Kidney epithelial cell (primary cell): ENCODE measurements at regions not wholly inside any gene's neighbourhood (a gene's known extent, or its start where the extent isn't known, plus 50 kb on each side); places are given as distances from the start of the nearest gene placed in this dataset.

Experiments used
- DNase-seq: peaks from one replicate; pipeline ENCODE4 v3.0.0-alpha.2; 2010; ENCODE audit warnings: low read depth
- H3K27me3 ChIP-seq: 2 replicates; pipeline ENCODE4 v1.6.0; 2011; ENCODE audit warnings: low read length; ENCODE audit not compliant: control insufficient read depth, insufficient read depth
- H3K36me3 ChIP-seq: 2 replicates; pipeline ENCODE4 v1.5.1; 2011; ENCODE audit warnings: low read length; ENCODE audit not compliant: control insufficient read depth, insufficient read depth
- H3K4me3 ChIP-seq: 2 replicates; pipeline ENCODE4 v1.5.1; 2011; ENCODE audit warnings: low read depth, mild to moderate bottlenecking, control low read depth, low read length
- TF ChIP-seq, protein P1 (sequence below): IDR thresholded peaks from 2 replicates; pipeline ENCODE4 v1.5.1; 2011; ENCODE audit warnings: mild to moderate bottlenecking, moderate library complexity, low read length, control low read depth, inconsistent platforms; ENCODE audit not compliant: insufficient read depth, poor library complexity, severe bottlenecking

DNA sequence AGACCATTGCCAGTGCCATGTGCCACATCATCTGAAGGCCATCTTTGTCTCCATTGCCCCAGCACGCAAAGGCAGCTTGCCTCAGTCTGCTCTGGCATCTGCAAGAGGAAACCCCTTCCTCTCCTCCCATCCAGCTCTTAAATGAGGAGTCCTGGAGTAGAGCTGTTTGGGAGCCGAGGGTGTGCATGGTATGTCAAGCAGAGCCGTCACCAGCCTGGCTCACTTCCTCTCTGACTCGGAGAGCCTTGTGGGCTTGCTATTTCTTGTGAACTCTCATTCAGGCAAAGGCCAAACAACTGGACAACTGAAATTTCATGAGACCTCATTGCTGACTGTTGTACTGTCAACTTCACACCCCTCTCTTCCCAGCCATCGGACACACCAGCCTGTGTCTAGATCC is 143.9 kb downstream of the SIPA1L2 start:
- no peak overlapping the region for H3K4me3 ChIP-seq
- peaks cover 3% of the 10 kb centered on the region for H3K36me3 ChIP-seq
- no peaks in the 10 kb centered on the region for H3K27me3 ChIP-seq
- TF ChIP-seq, protein P1, sequence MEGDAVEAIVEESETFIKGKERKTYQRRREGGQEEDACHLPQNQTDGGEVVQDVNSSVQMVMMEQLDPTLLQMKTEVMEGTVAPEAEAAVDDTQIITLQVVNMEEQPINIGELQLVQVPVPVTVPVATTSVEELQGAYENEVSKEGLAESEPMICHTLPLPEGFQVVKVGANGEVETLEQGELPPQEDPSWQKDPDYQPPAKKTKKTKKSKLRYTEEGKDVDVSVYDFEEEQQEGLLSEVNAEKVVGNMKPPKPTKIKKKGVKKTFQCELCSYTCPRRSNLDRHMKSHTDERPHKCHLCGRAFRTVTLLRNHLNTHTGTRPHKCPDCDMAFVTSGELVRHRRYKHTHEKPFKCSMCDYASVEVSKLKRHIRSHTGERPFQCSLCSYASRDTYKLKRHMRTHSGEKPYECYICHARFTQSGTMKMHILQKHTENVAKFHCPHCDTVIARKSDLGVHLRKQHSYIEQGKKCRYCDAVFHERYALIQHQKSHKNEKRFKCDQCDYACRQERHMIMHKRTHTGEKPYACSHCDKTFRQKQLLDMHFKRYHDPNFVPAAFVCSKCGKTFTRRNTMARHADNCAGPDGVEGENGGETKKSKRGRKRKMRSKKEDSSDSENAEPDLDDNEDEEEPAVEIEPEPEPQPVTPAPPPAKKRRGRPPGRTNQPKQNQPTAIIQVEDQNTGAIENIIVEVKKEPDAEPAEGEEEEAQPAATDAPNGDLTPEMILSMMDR = no peak
- no peak for DNase-seq

DNA sequence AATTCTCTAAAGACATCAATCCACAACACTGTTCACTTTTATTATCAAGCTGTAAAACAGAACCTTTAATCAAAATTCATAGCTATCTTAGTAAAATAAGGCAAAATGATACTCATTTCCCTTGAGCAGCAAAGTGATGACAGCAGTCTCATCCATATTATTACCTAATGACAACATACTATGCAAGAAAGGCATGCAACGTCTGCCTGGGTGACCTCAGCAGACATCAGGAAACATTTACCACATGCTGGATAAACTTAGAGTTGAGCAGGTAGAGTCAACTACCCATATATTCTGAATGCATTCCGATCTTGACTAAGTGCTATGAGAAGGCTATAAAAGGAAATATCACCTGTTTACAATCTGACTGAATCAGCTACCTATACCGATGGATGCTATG is 145.1 kb downstream of the SIPA1L2 start:
- Histone ChIP-seq H3K4me3 (no peak overlapping the region), H3K36me3 (peaks cover 3% of the 10 kb centered on the region), H3K27me3 (no peaks in the 10 kb centered on the region)
- no peak for DNase-seq
- TF ChIP-seq, protein P1 = no peak

DNA sequence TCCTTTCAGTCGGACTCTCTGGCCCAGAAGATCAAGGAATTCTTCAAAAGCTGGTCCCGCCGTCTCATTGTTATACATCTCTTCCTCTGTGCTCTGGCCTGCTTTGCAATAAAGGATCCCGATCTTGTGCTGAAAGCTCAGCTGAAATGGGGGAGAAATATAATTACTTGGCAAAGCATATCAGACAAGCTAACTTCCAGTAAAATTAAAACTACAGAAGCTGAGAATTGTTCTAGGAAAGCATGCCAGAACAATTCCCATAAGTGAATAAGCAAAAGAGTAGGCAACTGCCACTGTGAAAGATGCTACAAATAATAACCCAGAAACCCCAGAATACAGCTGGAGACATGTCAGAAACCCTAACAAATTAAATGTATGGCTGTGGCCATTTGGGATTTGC is 146.1 kb downstream of the SIPA1L2 start:
- H3K27me3 ChIP-seq = no peaks in the 10 kb centered on the region
- DNase-seq = no peak
- peaks cover 3% of the 10 kb centered on the region for H3K36me3 ChIP-seq
- TF ChIP-seq, protein P1 = no peak
- no peak overlapping the region for H3K4me3 ChIP-seq

DNA sequence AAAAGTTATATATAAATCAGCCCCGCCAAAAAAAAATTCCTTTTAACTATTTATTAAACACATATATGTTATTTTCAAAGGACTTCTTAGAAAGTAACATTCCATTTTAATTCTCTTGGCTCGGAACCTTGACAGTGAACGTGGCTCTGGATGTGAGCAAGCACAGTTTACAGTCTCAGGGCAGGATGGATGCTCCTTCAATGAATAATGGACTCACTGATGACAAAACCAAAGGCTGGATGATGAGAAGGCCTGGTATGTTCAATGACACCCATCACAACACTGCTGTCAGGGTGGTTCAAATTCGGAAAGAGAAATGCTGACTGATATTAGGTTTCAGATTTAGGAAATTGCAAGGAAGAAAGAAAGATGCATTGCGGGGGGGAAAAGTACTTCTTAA is 148.8 kb downstream of the SIPA1L2 start:
- peaks cover 3% of the 10 kb centered on the region for H3K36me3 ChIP-seq
- no peak for DNase-seq
- TF ChIP-seq, protein P1 = no peak
- H3K4me3 ChIP-seq = no peak overlapping the region
- no peaks in the 10 kb centered on the region for H3K27me3 ChIP-seq

DNA sequence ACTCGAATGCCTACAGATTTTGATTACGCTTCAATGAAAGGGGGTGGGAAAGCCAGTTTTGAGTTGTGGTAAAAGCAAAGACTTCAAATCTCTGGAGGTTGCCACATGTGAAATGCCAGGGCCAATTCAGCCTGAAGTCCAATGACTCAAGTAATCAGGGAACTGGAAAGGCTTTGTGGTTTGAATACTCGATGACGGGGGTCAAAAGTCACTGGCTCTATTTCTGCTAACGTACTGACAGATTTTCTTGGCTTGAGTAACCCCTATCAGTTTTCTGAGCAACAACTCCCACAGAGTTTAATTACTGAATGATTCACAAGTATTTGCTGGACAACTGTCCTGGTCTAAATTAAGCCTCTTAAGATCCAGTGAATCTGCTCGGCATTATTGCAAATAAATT is 152.2 kb downstream of the SIPA1L2 start:
- peak; percentile 94 for DNase-seq

DNA sequence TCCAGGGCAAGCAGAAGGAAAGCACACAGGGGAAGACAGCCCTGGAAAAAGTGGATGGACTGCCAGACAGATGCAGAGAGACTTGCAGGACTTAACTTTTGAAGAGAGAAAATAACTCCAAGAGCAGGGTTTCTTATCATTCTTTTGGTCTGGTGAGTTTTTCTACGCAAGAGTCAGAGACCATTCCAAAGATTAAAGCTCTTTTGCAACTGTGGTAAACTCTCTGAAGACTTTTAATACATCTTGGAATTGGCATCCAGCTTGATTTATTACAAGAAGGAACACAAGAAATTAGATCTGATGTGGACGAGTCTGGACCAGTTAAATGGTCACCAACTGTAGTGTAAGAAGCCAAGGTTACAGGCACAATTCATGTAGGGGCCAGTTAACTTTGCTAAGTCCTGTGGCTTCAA is 153.4 kb downstream of the SIPA1L2 start:
- H3K4me3 ChIP-seq = no peak overlapping the region
- no peaks in the 10 kb centered on the region for H3K36me3 ChIP-seq
- DNase-seq = no peak
- TF ChIP-seq, protein P1 = no peak
- H3K27me3 ChIP-seq = no peaks in the 10 kb centered on the region

More for the DNA sequence above, 152.2 kb downstream of the SIPA1L2 start:
- TF ChIP-seq, protein P1 = no peak
- Histone ChIP-seq H3K27me3 (no peaks in the 10 kb centered on the region), H3K4me3 (no peak overlapping the region), H3K36me3 (peaks cover 1% of the 10 kb centered on the region)
